ENCODE measurements at regions not wholly inside any gene's neighbourhood (a gene's known extent, or its start where the extent isn't known, plus 50 kb on each side); places are given as distances from the start of the nearest gene placed in this dataset.

- TF ChIP-seq CTCF (IDR thresholded peaks at IDR 0.05) (no peak), ZFX (IDR thresholded peaks at IDR 0.05; ENCODE audit: borderline replicate concordance) (no peak)
Observed at GRCh38 chr13:26881154-26881553, 120.6 kb upstream of the GPR12 start.

All from 22Rv1 (cell line).